GM23338 (cell line): ENCODE measurements at regions not wholly inside any gene's neighbourhood (a gene's known extent, or its start where the extent isn't known, plus 50 kb on each side); places are given as distances from the start of the nearest gene placed in this dataset.

ENCODE experiments used
- ATAC-seq: fragments of 200-7000 bp; cut with Tn5 transposase; 3 replicates; pipeline ENCODE4 v1.9.1; 2020
- DNase-seq: peaks from one replicate; pipeline ENCODE4 v3.0.0-alpha.2; 2015; ENCODE audit warnings: low spot score
- H2AFZ ChIP-seq: fragments of 200-600 bp; sonication (generic); 2 replicates; pipeline ENCODE4 v1.8.0; 2016; ENCODE audit warnings: antibody characterized with exemption, mild to moderate bottlenecking, moderate library complexity
- H3F3A ChIP-seq: fragments of 200-600 bp; sonication (generic); replicated peaks from 2 replicates; pipeline ENCODE4 v1.8.0; 2017; ENCODE audit warnings: antibody characterized with exemption, mixed run types, low read depth
- H3K27ac ChIP-seq: fragments of 200-600 bp; sonication (generic); 2 replicates; pipeline ENCODE4 v1.6.1; 2016; ENCODE audit warnings: low read depth
- H3K27me3 ChIP-seq: fragments of 200-600 bp; sonication (generic); 2 replicates; pipeline ENCODE4 v1.8.0; 2016; ENCODE audit warnings: mild to moderate bottlenecking, mixed run types, moderate library complexity; ENCODE audit not compliant: insufficient read depth
- H3K36me3 ChIP-seq: fragments of 200-600 bp; sonication (generic); 2 replicates; pipeline ENCODE4 v1.8.0; 2016; ENCODE audit warnings: mild to moderate bottlenecking; ENCODE audit not compliant: insufficient read depth
- H3K4me1 ChIP-seq: fragments of 200-600 bp; sonication (generic); 2 replicates; pipeline ENCODE4 v1.8.0; 2016; ENCODE audit warnings: mild to moderate bottlenecking, moderate library complexity; ENCODE audit not compliant: insufficient read depth
- H3K4me2 ChIP-seq: fragments of 200-600 bp; sonication (generic); 2 replicates; pipeline ENCODE4 v1.7.1; 2017; ENCODE audit warnings: mixed run types
- H3K4me3 ChIP-seq: fragments of 200-600 bp; sonication (generic); 2 replicates; pipeline ENCODE4 v1.6.1; 2016; ENCODE audit warnings: mixed run types
- H3K79me2 ChIP-seq: fragments of 200-600 bp; sonication (generic); replicated peaks from 2 replicates; pipeline ENCODE4 v1.8.0; 2017; ENCODE audit warnings: mild to moderate bottlenecking; ENCODE audit not compliant: insufficient read depth
- H3K9me2 ChIP-seq: fragments of 200-600 bp; sonication (generic); 2 replicates; pipeline ENCODE4 v1.8.0; 2017; ENCODE audit not compliant: insufficient read depth
- H4K20me1 ChIP-seq: fragments of 200-600 bp; sonication (generic); replicated peaks from 2 replicates; pipeline ENCODE4 v1.8.0; 2017; ENCODE audit warnings: mild to moderate bottlenecking; ENCODE audit not compliant: insufficient read depth
- H3K27ac Mint-ChIP-seq: 2 replicates; pipeline ENCODE4 v1.8.0; 2020; ENCODE audit warnings: inconsistent platforms, mild to moderate bottlenecking, moderate library complexity, mixed read lengths
- H3K27me3 Mint-ChIP-seq: 3 replicates; pipeline ENCODE4 v1.8.0; 2022; ENCODE audit warnings: low read depth, mild to moderate bottlenecking, moderate library complexity, mixed read lengths, inconsistent platforms; ENCODE audit not compliant: insufficient read depth, poor library complexity
- H3K36me3 Mint-ChIP-seq: 3 replicates; pipeline ENCODE4 v1.8.0; 2021; ENCODE audit warnings: low read depth, mild to moderate bottlenecking, inconsistent platforms, moderate library complexity, mixed read lengths
- H3K4me1 Mint-ChIP-seq: 3 replicates; pipeline ENCODE4 v1.8.0; 2020; ENCODE audit warnings: mild to moderate bottlenecking, inconsistent platforms, mixed read lengths
- H3K4me3 Mint-ChIP-seq: 3 replicates; pipeline ENCODE4 v1.8.0; 2021; ENCODE audit warnings: moderate library complexity, mild to moderate bottlenecking, inconsistent platforms, mixed read lengths
- H3K9me3 Mint-ChIP-seq: 3 replicates; pipeline ENCODE4 v1.8.0; 2020; ENCODE audit warnings: moderate library complexity, mild to moderate bottlenecking, inconsistent platforms, mixed read lengths
- CREB1 ChIP-seq: fragments of 250-450 bp; sonication (Bioruptor Pico); IDR thresholded peaks from 2 replicates; pipeline ENCODE4 v1.5.0; 2020; ENCODE audit warnings: low read depth, mild to moderate bottlenecking, moderate library complexity
- CTCF ChIP-seq, 2 experiments: fragments of 200-600 bp in 1 of 2; sonication (generic) in 1 of 2; conservative IDR thresholded peaks; 2 replicates each; pipeline versions ENCODE4 v1.5.1 to v1.6.1; 2016 to 2017; ENCODE audit warnings: antibody characterized with exemption in 2 of 2, low read depth in 2 of 2, mild to moderate bottlenecking in 2 of 2, moderate library complexity in 1 of 2
- EZH2 ChIP-seq: fragments of 200-600 bp; sonication (generic); IDR thresholded peaks from one replicate; pipeline ENCODE4 v1.8.0; 2017; ENCODE audit warnings: antibody characterized with exemption, mild to moderate bottlenecking, low read depth; ENCODE audit not compliant: unreplicated experiment
- EZH2phosphoT487 ChIP-seq: fragments of 200-600 bp; sonication (generic); IDR thresholded peaks from one replicate; pipeline ENCODE4 v1.8.1; 2018; ENCODE audit warnings: antibody characterized with exemption; ENCODE audit not compliant: unreplicated experiment
- JUNB ChIP-seq: IDR thresholded peaks from one replicate; pipeline ENCODE4 v1.6.1; 2016; ENCODE audit warnings: antibody characterized with exemption; ENCODE audit not compliant: unreplicated experiment
- NANOG ChIP-seq: IDR thresholded peaks from 2 replicates; pipeline ENCODE4 v1.6.1; 2016; ENCODE audit warnings: antibody characterized with exemption, borderline replicate concordance
- POLR2AphosphoS5 ChIP-seq: IDR thresholded peaks from 2 replicates; pipeline ENCODE4 v1.6.1; 2016; ENCODE audit warnings: antibody characterized with exemption, low read depth
- REST ChIP-seq: IDR thresholded peaks from one replicate; pipeline ENCODE4 v1.6.1; 2018; ENCODE audit warnings: antibody characterized with exemption; ENCODE audit not compliant: unreplicated experiment
- STAT1 ChIP-seq: IDR thresholded peaks from one replicate; pipeline ENCODE4 v1.6.1; 2016; ENCODE audit warnings: antibody characterized with exemption; ENCODE audit not compliant: unreplicated experiment
- ZNF114 ChIP-seq: fragments of 250-450 bp; sonication (Bioruptor Pico); IDR thresholded peaks from 2 replicates; pipeline ENCODE4 v1.5.0; 2020; ENCODE audit warnings: mild to moderate bottlenecking, moderate library complexity
- ZNF331 ChIP-seq: fragments of 250-450 bp; sonication (Bioruptor Pico); IDR thresholded peaks from 2 replicates; pipeline ENCODE4 v1.5.0; 2020; ENCODE audit warnings: low read depth, mild to moderate bottlenecking, moderate library complexity
- ZNF462 ChIP-seq: fragments of 250-450 bp; sonication (Bioruptor Pico); IDR thresholded peaks from 2 replicates; pipeline ENCODE4 v1.5.0; 2020; ENCODE audit warnings: mild to moderate bottlenecking, moderate library complexity
- TF ChIP-seq, protein P1 (sequence below): IDR thresholded peaks from 2 replicates; pipeline ENCODE4 v1.6.1; 2016; ENCODE audit warnings: antibody characterized with exemption

GRCh38 chr5:104297076-104297475, 734.5 kb upstream of the NUDT12 start:
- Mint-ChIP-seq H3K27ac (no peak overlapping the region), H3K27me3 (no peaks in the 10 kb centered on the region), H3K9me3 (no peaks in the 10 kb centered on the region), H3K4me3 (no peak overlapping the region), H3K4me1 (no peaks in the 10 kb centered on the region), H3K36me3 (no peaks in the 10 kb centered on the region)
- Histone ChIP-seq H2AFZ (no peak overlapping the region), H3K4me3 (no peak overlapping the region), H3K27me3 (no peaks in the 10 kb centered on the region), H3F3A (no peaks in the 10 kb centered on the region), H3K27ac (no peak overlapping the region), H3K36me3 (no peaks in the 10 kb centered on the region), H3K9me2 (no peaks in the 10 kb centered on the region; the same call in 1 of the 2 replicates), H3K4me2 (no peak overlapping the region), H3K79me2 (no peaks in the 10 kb centered on the region), H4K20me1 (no peaks in the 10 kb centered on the region), H3K4me1 (no peaks in the 10 kb centered on the region)
- TF ChIP-seq ZNF114 (CRISPR knock-in tag) (no peak), EZH2 (no peak), STAT1 (no peak), ZNF331 (CRISPR knock-in tag) (no peak), EZH2phosphoT487 (no peak), POLR2AphosphoS5 (no peak), CREB1 (CRISPR knock-in tag) (no peak), NANOG (no peak), REST (no peak), JUNB (no peak), CTCF (conservative IDR thresholded peaks at IDR 0.05; ENCODE audit: low read depth in 2 of 2) (no peak), ZNF462 (CRISPR knock-in tag) (no peak)
- TF ChIP-seq, protein P1, sequence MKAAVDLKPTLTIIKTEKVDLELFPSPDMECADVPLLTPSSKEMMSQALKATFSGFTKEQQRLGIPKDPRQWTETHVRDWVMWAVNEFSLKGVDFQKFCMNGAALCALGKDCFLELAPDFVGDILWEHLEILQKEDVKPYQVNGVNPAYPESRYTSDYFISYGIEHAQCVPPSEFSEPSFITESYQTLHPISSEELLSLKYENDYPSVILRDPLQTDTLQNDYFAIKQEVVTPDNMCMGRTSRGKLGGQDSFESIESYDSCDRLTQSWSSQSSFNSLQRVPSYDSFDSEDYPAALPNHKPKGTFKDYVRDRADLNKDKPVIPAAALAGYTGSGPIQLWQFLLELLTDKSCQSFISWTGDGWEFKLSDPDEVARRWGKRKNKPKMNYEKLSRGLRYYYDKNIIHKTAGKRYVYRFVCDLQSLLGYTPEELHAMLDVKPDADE: no peak
- ATAC-seq (no peak), DNase-seq (no peak)
